HepG2 (cell line): ENCODE measurements at regions not wholly inside any gene's neighbourhood (a gene's known extent, or its start where the extent isn't known, plus 50 kb on each side); places are given as distances from the start of the nearest gene placed in this dataset.

Source experiments
- ATAC-seq: fragments of 200-7000 bp; cut with Tn5 transposase; 3 replicates; pipeline ENCODE4 v1.9.1; 2020; ENCODE audit warnings: mild to moderate bottlenecking, moderate library complexity
- BruUV-seq: library from RNA; stranded (reverse); fragments of 400-500 nt; replicated peaks from 2 replicates; lab custom pipeline; 2021; lab: Mats Ljungman, UMichigan
- CTCF ChIA-PET: fragments of 300-600 bp; formaldehyde crosslinking; extraction: SDS; loops from one replicate; lab custom pipeline; 2021; ENCODE audit warnings: low total read pairs, inconsistent platforms, low intra/inter-chr PET ratio; lab: Yijun Ruan, JAX
- POLR2A ChIA-PET: fragments of 350-600 bp; sonication (Branson Sonifier 250); formaldehyde crosslinking; loops from one replicate; lab custom pipeline; 2020; ENCODE audit warnings: antibody characterized with exemption, inconsistent platforms; lab: Yijun Ruan, JAX
- DNase-seq: peaks from one replicate; pipeline ENCODE4 v3.0.0-alpha.2; 2015; ENCODE audit warnings: low spot score
- FAIRE-seq: peaks from 3 replicates; lab custom pipeline; 2011; peaks lifted over from hg19 to GRCh38; lab: Jason Lieb, UNC
- H2AFZ ChIP-seq: one replicate; pipeline ENCODE4 v1.6.1; 2011; ENCODE audit warnings: low read length, inconsistent platforms
- H3K27ac ChIP-seq: fragments of 300-600 bp; 3 replicates; pipeline ENCODE4 v1.8.0; 2011; ENCODE audit warnings: mixed run types, mild to moderate bottlenecking, mixed read lengths, low read length, inconsistent platforms; ENCODE audit not compliant: insufficient read depth; ENCODE audit errors: extremely low read length
- H3K27me3 ChIP-seq, 2 experiments: fragments of 200-600 bp in 1 of 2; 2 replicates in 1 of 2; 3 replicates in 1 of 2; pipeline versions ENCODE4 v1.6.0 to v1.8.0; 2011; ENCODE audit warnings: low read length in 2 of 2, mild to moderate bottlenecking in 2 of 2, moderate library complexity in 2 of 2, inconsistent platforms in 1 of 2; ENCODE audit not compliant: insufficient read depth in 2 of 2, control insufficient read depth in 1 of 2
- H3K36me3 ChIP-seq, 2 experiments: fragments of 200-600 bp in 1 of 2; replicated peaks in 1 of 2; 2 replicates in 1 of 2; 3 replicates in 1 of 2; pipeline versions ENCODE4 v1.5.1 to v1.8.0; 2011; ENCODE audit warnings: low read length in 2 of 2, inconsistent platforms in 1 of 2; ENCODE audit not compliant: insufficient read depth in 2 of 2, control insufficient read depth in 1 of 2
- H3K4me1 ChIP-seq: 2 replicates; pipeline ENCODE4 v1.5.1; 2012; ENCODE audit warnings: low read length, inconsistent platforms; ENCODE audit not compliant: insufficient read depth
- H3K4me2 ChIP-seq: 2 replicates; pipeline ENCODE4 v1.6.0; 2011; ENCODE audit warnings: low read depth, low read length, inconsistent platforms
- H3K4me3 ChIP-seq, 3 experiments: fragments of 200-600 bp in 1 of 3; sonication (generic), shearing (Covaris generic) in 1 of 3; replicated peaks in 1 of 3; 2 replicates each; pipeline ENCODE4 v1.5.1; 2011 to 2016; ENCODE audit warnings: low read length in 3 of 3, inconsistent platforms in 2 of 3, low read depth in 2 of 3, mild to moderate bottlenecking in 2 of 3, control low read depth in 1 of 3, mixed read lengths in 1 of 3; ENCODE audit not compliant: insufficient read depth in 1 of 3
- H3K79me2 ChIP-seq: one replicate; pipeline ENCODE4 v1.6.1; 2011; ENCODE audit warnings: low read length, inconsistent platforms; ENCODE audit not compliant: insufficient read depth
- H3K9ac ChIP-seq: 2 replicates; pipeline ENCODE4 v1.6.0; 2011; ENCODE audit warnings: mild to moderate bottlenecking, low read depth, low read length, inconsistent platforms; ENCODE audit not compliant: insufficient read depth
- H3K9me3 ChIP-seq: 2 replicates; pipeline ENCODE4 v1.5.1; 2012; ENCODE audit warnings: mild to moderate bottlenecking, low read length
- H4K20me1 ChIP-seq: 2 replicates; pipeline ENCODE4 v1.6.0; 2011; ENCODE audit warnings: inconsistent platforms, mild to moderate bottlenecking, low read length, moderate library complexity; ENCODE audit not compliant: insufficient read depth
- ATAD3A ChIP-seq: sonication (generic); formaldehyde crosslinking; IDR thresholded peaks from 2 replicates; pipeline ENCODE4 v1.4.0; 2020; ENCODE audit warnings: missing genetic modification reagents
- GRHL1 ChIP-seq: sonication (generic); formaldehyde crosslinking; conservative IDR thresholded peaks from 2 replicates; pipeline ENCODE4 v1.8.0; 2022; ENCODE audit warnings: missing genetic modification reagents
- IKZF5 ChIP-seq: IDR thresholded peaks from 2 replicates; pipeline ENCODE4 v1.6.1; 2018; ENCODE audit warnings: missing genetic modification reagents, mild to moderate bottlenecking, missing compliant biosample characterization
- ZNF33A ChIP-seq: sonication (generic); formaldehyde crosslinking; IDR thresholded peaks from 2 replicates; pipeline ENCODE4 v1.5.1; 2020; ENCODE audit warnings: missing genetic modification reagents, mild to moderate bottlenecking, moderate library complexity, borderline replicate concordance
- ZNF430 ChIP-seq: sonication (generic); formaldehyde crosslinking; IDR thresholded peaks from 2 replicates; pipeline ENCODE4 v1.9.0; 2021; ENCODE audit warnings: mild to moderate bottlenecking, missing genetic modification reagents
- ZNF484 ChIP-seq: sonication (generic); formaldehyde crosslinking; IDR thresholded peaks from 2 replicates; pipeline ENCODE4 v1.5.1; 2020; ENCODE audit warnings: mild to moderate bottlenecking, low read depth, missing genetic modification reagents, borderline replicate concordance
- ZNF562 ChIP-seq: sonication (generic); formaldehyde crosslinking; IDR thresholded peaks from 2 replicates; pipeline ENCODE4 v1.8.0; 2022; ENCODE audit warnings: missing genetic modification reagents, borderline replicate concordance
- ZNF710 ChIP-seq: sonication (generic); formaldehyde crosslinking; IDR thresholded peaks from 2 replicates; pipeline ENCODE4 v1.5.0; 2020; ENCODE audit warnings: mild to moderate bottlenecking, missing genetic modification reagents, borderline replicate concordance
- WGBS: methylation state at CpG from one replicate; pipeline ENCODE4 v1.1.6; 2017; ENCODE audit warnings: low lambda C conversion rate; 5-methylcytosine and 5-hydroxymethylcytosine counted together
- in situ Hi-C: cut with HindIII; loops from 2 replicates; pipeline ENCODE4 v1.10.0; 2017; ENCODE audit warnings: low pct_unique_long_range_greater_than_20kb; ENCODE audit not compliant: extremely low pct_ligation_motif_present
- intact Hi-C: fragments of 100-400 bp; cut with micrococcal nuclease; formaldehyde crosslinking; loops from one replicate; pipeline ENCODE4 v1.10.0; 2022; ENCODE audit not compliant: unreplicated experiment

- TF ChIP-seq ZNF430 (no peak), ZNF33A (CRISPR knock-in tag) (no peak), ZNF710 (CRISPR knock-in tag) (no peak), ZNF562 (CRISPR knock-in tag) (no peak)
- TF ChIP-seq, all 625 proteins: peak for 0
Measured at GRCh38 chr5:42300496-42300895, 122.7 kb upstream of the GHR start (continued).

GRCh38 chr5:42301349-42301748 is 121.9 kb upstream of the GHR start:
- intact Hi-C loops: no loop called here
- Histone ChIP-seq H4K20me1 (no peaks in the 10 kb centered on the region), H3K9me3 (no peaks in the 10 kb centered on the region), H3K79me2 (no peaks in the 10 kb centered on the region), H3K36me3 (no peaks in the 10 kb centered on the region), H3K27ac (no peak overlapping the region), H2AFZ (no peak overlapping the region)
- BruUV-seq: no TSS peak
- CTCF ChIA-PET: no interaction called here
- ATAC-seq: no peak
- 1% methylated on average over 4 of the region's 4 CpGs for WGBS
- no peak for DNase-seq
- POLR2A ChIA-PET: no interaction called here
- TF ChIP-seq IKZF5 (CRISPR knock-in tag) (no peak), ZNF484 (CRISPR knock-in tag) (no peak), GRHL1 (CRISPR knock-in tag) (no peak), ATAD3A (CRISPR knock-in tag) (no peak)
- TF ChIP-seq, all 625 proteins: peak for 0
- Histone ChIP-seq H3K4me1 (no peaks in the 10 kb centered on the region), H3K4me3 (no peak overlapping the region), H3K27me3 (no peaks in the 10 kb centered on the region), H3K4me2 (no peak overlapping the region), H3K9ac (no peak overlapping the region)
- no peak for FAIRE-seq
- in situ Hi-C loops: no loop called here
